ENCODE measurements at regions not wholly inside any gene's neighbourhood (a gene's known extent, or its start where the extent isn't known, plus 50 kb on each side); places are given as distances from the start of the nearest gene placed in this dataset.
"Not testable (repeated sequence)": the region's sequence is repeated elsewhere in the genome, so short reads cannot be mapped to it uniquely, and the experiment has no call there.

GRCh38 chr13:68708336-68708908, 1399.2 kb upstream of the ATXN8OS start:
- ATAC-seq (no peak), DNase-seq (no peak)
- intact Hi-C loops (cut with DNase I, micrococcal nuclease): no loop called here
- H3K27ac Mint-ChIP-seq: no peak overlapping the region
- H3K4me1 Mint-ChIP-seq: no peaks in the 10 kb centered on the region
- no peaks in the 10 kb centered on the region for H3K27me3 Mint-ChIP-seq
- ChIA-PET POLR2A (no interaction called here), CTCF (no interaction called here)
- no peak overlapping the region for H3K4me3 Mint-ChIP-seq
- peaks cover 16% of the 10 kb centered on the region for H3K9me3 Mint-ChIP-seq (ENCODE audit: low read depth)
- no peaks in the 10 kb centered on the region for H3K36me3 Mint-ChIP-seq (ENCODE audit: low read depth)

GRCh38 chr13:68706044-68706443, 1401.6 kb upstream of the ATXN8OS start:
- H3K4me1 Mint-ChIP-seq; POLR2A ChIA-PET; ATAC-seq; intact Hi-C loops (cut with DNase I, micrococcal nuclease); H3K36me3 Mint-ChIP-seq (ENCODE audit: low read depth); H3K27ac Mint-ChIP-seq; H3K27me3 Mint-ChIP-seq; DNase-seq; H3K4me3 Mint-ChIP-seq; CTCF ChIA-PET: not testable (repeated sequence)
- peaks cover 12% of the 10 kb centered on the region for H3K9me3 Mint-ChIP-seq (ENCODE audit: low read depth)

- ATAC-seq (no peak), DNase-seq (no peak)
- ChIA-PET POLR2A (no interaction called here), CTCF (no interaction called here)
- Mint-ChIP-seq H3K27ac (no peak overlapping the region), H3K36me3 (ENCODE audit: low read depth) (no peaks in the 10 kb centered on the region), H3K27me3 (no peaks in the 10 kb centered on the region), H3K4me1 (no peaks in the 10 kb centered on the region), H3K4me3 (no peak overlapping the region), H3K9me3 (ENCODE audit: low read depth) (peaks cover 5% of the 10 kb centered on the region)
- intact Hi-C loops (cut with DNase I, micrococcal nuclease): no loop called here
Measured at GRCh38 chr13:68697551-68697950, 1410.1 kb upstream of the ATXN8OS start.

- intact Hi-C loops (cut with DNase I, micrococcal nuclease): no loop called here
- H3K27ac Mint-ChIP-seq: no peak overlapping the region
- ATAC-seq (no peak), DNase-seq (no peak)
- CTCF ChIA-PET: no interaction called here
- POLR2A ChIA-PET: no interaction called here
- H3K36me3 Mint-ChIP-seq (ENCODE audit: low read depth): no peaks in the 10 kb centered on the region
- no peaks in the 10 kb centered on the region for H3K4me1 Mint-ChIP-seq
- H3K27me3 Mint-ChIP-seq: no peaks in the 10 kb centered on the region
- H3K4me3 Mint-ChIP-seq: no peak overlapping the region
- peaks cover 4% of the 10 kb centered on the region for H3K9me3 Mint-ChIP-seq (ENCODE audit: low read depth)
Measured at GRCh38 chr13:68696907-68697306, 1410.7 kb upstream of the ATXN8OS start.

DNA sequence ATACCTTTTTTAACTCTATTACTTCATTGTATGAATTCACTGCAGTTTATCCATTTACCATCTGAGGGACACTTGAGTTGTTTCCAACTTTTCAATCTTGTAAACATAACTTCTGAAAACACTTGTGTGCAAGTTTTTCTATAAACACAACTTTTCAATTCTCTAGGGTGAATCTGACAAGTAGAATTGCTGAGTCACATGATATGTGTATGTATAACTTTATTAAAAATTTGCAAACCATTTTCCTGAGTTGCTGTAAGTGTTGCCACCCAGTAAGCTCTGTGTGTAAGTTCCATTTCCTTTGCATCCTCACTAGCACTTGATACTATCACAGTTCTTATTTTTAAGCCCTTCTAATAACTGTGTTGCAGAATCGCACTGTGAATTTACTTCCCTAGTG, 1415.6 kb upstream of the ATXN8OS start:
- CTCF ChIA-PET: no interaction called here
- no peak for ATAC-seq

GRCh38 chr13:68690567-68690966, 1417.1 kb upstream of the ATXN8OS start:
- POLR2A ChIA-PET: no interaction called here
- Mint-ChIP-seq H3K4me3 (no peak overlapping the region), H3K9me3 (ENCODE audit: low read depth) (peaks cover 8% of the 10 kb centered on the region), H3K36me3 (ENCODE audit: low read depth) (no peaks in the 10 kb centered on the region), H3K27ac (no peak overlapping the region), H3K27me3 (no peaks in the 10 kb centered on the region), H3K4me1 (no peaks in the 10 kb centered on the region)
- DNase-seq: no peak
- CTCF ChIA-PET: interaction anchor here (0.6 kb wide), 1 partner anchor 40 kb away, joined by 3 read pairs; no protein-coding TSS in a partner anchor
- no peak for ATAC-seq
- intact Hi-C loops (cut with DNase I, micrococcal nuclease): no loop called here

More for the DNA sequence above, 1415.6 kb upstream of the ATXN8OS start:
- H3K27me3 Mint-ChIP-seq: no peaks in the 10 kb centered on the region
- no peak overlapping the region for H3K4me3 Mint-ChIP-seq
- H3K27ac Mint-ChIP-seq: no peak overlapping the region
- POLR2A ChIA-PET: no interaction called here
- intact Hi-C loops (cut with DNase I, micrococcal nuclease): no loop called here
- no peak for DNase-seq
- peaks cover 9% of the 10 kb centered on the region for H3K9me3 Mint-ChIP-seq (ENCODE audit: low read depth)
- H3K36me3 Mint-ChIP-seq (ENCODE audit: low read depth): no peaks in the 10 kb centered on the region
- no peaks in the 10 kb centered on the region for H3K4me1 Mint-ChIP-seq

GRCh38 chr13:68676513-68677115, 1431.0 kb upstream of the ATXN8OS start:
- Mint-ChIP-seq H3K4me1 (no peaks in the 10 kb centered on the region), H3K9me3 (ENCODE audit: low read depth) (peaks cover 6% of the 10 kb centered on the region), H3K36me3 (ENCODE audit: low read depth) (no peaks in the 10 kb centered on the region), H3K27me3 (no peaks in the 10 kb centered on the region), H3K27ac (no peak overlapping the region), H3K4me3 (no peak overlapping the region)
- intact Hi-C loops (cut with DNase I, micrococcal nuclease): no loop called here
- ChIA-PET CTCF (no interaction called here), POLR2A (no interaction called here)
- ATAC-seq (no peak), DNase-seq (no peak)

DNA sequence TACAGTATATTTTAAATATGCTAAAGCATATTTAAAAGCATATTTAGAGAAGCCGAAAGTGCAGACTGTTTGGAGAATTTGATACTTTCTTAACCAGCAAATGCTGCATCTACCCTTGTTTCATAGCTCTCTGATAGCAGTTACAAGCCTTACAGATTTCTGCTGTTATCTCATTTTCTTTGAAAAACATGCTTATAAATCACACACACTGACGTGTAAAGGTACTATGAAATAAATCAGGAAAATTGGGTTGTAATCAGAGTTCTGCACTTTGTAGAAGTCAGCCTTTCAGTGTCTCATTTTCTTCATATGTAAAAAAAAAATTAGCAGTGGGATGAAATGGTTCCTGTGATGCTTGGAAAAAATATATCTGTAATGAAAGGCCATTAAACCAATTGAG, 1432.4 kb upstream of the ATXN8OS start:
- H3K27ac Mint-ChIP-seq: no peak overlapping the region
- ATAC-seq (no peak), DNase-seq (no peak)
- H3K27me3 Mint-ChIP-seq: no peaks in the 10 kb centered on the region
- peaks cover 3% of the 10 kb centered on the region for H3K9me3 Mint-ChIP-seq (ENCODE audit: low read depth)
- H3K36me3 Mint-ChIP-seq (ENCODE audit: low read depth): no peaks in the 10 kb centered on the region
- CTCF ChIA-PET: interaction anchor here (1.1 kb wide), 1 partner anchor 15 kb away, joined by 3 read pairs; no protein-coding TSS in a partner anchor
- intact Hi-C loops (cut with DNase I, micrococcal nuclease): no loop called here
- H3K4me1 Mint-ChIP-seq: no peaks in the 10 kb centered on the region
- H3K4me3 Mint-ChIP-seq: no peak overlapping the region
- POLR2A ChIA-PET: no interaction called here

GRCh38 chr13:68667863-68668262, 1437.7 kb upstream of the PCDH9 start:
- H3K36me3 Mint-ChIP-seq (ENCODE audit: low read depth): no peaks in the 10 kb centered on the region
- intact Hi-C loops (cut with DNase I, micrococcal nuclease): no loop called here
- no peak overlapping the region for H3K4me3 Mint-ChIP-seq
- no peak overlapping the region for H3K27ac Mint-ChIP-seq
- DNase-seq: no peak
- CTCF ChIA-PET: no interaction called here
- H3K9me3 Mint-ChIP-seq (ENCODE audit: low read depth): peaks cover 5% of the 10 kb centered on the region
- ATAC-seq: no peak
- no peaks in the 10 kb centered on the region for H3K4me1 Mint-ChIP-seq
- no peaks in the 10 kb centered on the region for H3K27me3 Mint-ChIP-seq
- POLR2A ChIA-PET: no interaction called here

- intact Hi-C loops (cut with DNase I, micrococcal nuclease): no loop called here
- peaks cover 5% of the 10 kb centered on the region for H3K9me3 Mint-ChIP-seq (ENCODE audit: low read depth)
Measured at GRCh38 chr13:68666774-68667397, 1436.8 kb upstream of the PCDH9 start.

GRCh38 chr13:68645814-68646213, 1415.7 kb upstream of the PCDH9 start:
- Mint-ChIP-seq H3K4me3 (no peak overlapping the region), H3K27ac (no peak overlapping the region), H3K9me3 (ENCODE audit: low read depth) (peaks cover 3% of the 10 kb centered on the region), H3K36me3 (ENCODE audit: low read depth) (no peaks in the 10 kb centered on the region), H3K27me3 (no peaks in the 10 kb centered on the region), H3K4me1 (no peaks in the 10 kb centered on the region)
- no peak for ATAC-seq
- POLR2A ChIA-PET: no interaction called here
- DNase-seq: no peak
- intact Hi-C loops (cut with DNase I, micrococcal nuclease): no loop called here
- CTCF ChIA-PET: no interaction called here

More at GRCh38 chr13:68666774-68667397, 1436.8 kb upstream of the PCDH9 start:
- ATAC-seq (no peak), DNase-seq (no peak)
- ChIA-PET CTCF (no interaction called here), POLR2A (no interaction called here)
- H3K27me3 Mint-ChIP-seq: no peaks in the 10 kb centered on the region
- no peak overlapping the region for H3K4me3 Mint-ChIP-seq
- no peaks in the 10 kb centered on the region for H3K4me1 Mint-ChIP-seq
- H3K27ac Mint-ChIP-seq: no peak overlapping the region
- no peaks in the 10 kb centered on the region for H3K36me3 Mint-ChIP-seq (ENCODE audit: low read depth)

- H3K27ac Mint-ChIP-seq: no peak overlapping the region
- POLR2A ChIA-PET: no interaction called here
- no peak for ATAC-seq
- H3K4me1 Mint-ChIP-seq: no peaks in the 10 kb centered on the region
- H3K9me3 Mint-ChIP-seq (ENCODE audit: low read depth): peaks cover 5% of the 10 kb centered on the region
- intact Hi-C loops (cut with DNase I, micrococcal nuclease): no loop called here
- no peaks in the 10 kb centered on the region for H3K27me3 Mint-ChIP-seq
- no peak overlapping the region for H3K4me3 Mint-ChIP-seq
- CTCF ChIA-PET: no interaction called here
- no peaks in the 10 kb centered on the region for H3K36me3 Mint-ChIP-seq (ENCODE audit: low read depth)
- DNase-seq: no peak
Measured at GRCh38 chr13:68644611-68645010, 1414.5 kb upstream of the PCDH9 start.

All from activated CD4-positive, alpha-beta T cell treated with anti-CD3 and anti-CD28 coated beads for 36 hours (primary cell).